Liver (tissue), 7 donors: ENCODE measurements at regions not wholly inside any gene's neighbourhood (a gene's known extent, or its start where the extent isn't known, plus 50 kb on each side); places are given as distances from the start of the nearest gene placed in this dataset.

ENCODE experiments used
- DNase-seq: peaks from one replicate; pipeline ENCODE4 v3.0.0-alpha.2; 2017; ENCODE audit warnings: low spot score
- H3K27ac ChIP-seq, 2 donors: one replicate each; pipeline ENCODE4 v1.7.0; 2013; ENCODE audit warnings: inconsistent platforms in 2 of 2, low read length in 2 of 2, control low read depth in 1 of 2, low read depth in 1 of 2, mild to moderate bottlenecking in 1 of 2
- H3K27me3 ChIP-seq, 4 donors: one replicate each; pipeline versions ENCODE4 v1.6.1 to v1.7.0; 2013; ENCODE audit warnings: low read length in 3 of 4, inconsistent platforms in 1 of 4, mild to moderate bottlenecking in 1 of 4, moderate library complexity in 1 of 4; ENCODE audit not compliant: control insufficient read depth in 4 of 4, insufficient read depth in 4 of 4
- H3K36me3 ChIP-seq, 4 donors: one replicate each; pipeline versions ENCODE4 v1.6.1 to v1.7.0; 2013; ENCODE audit warnings: low read length in 3 of 4, mild to moderate bottlenecking in 3 of 4, low read depth in 1 of 4, moderate library complexity in 1 of 4; ENCODE audit not compliant: control insufficient read depth in 4 of 4, insufficient read depth in 3 of 4
- H3K4me1 ChIP-seq, 4 donors: one replicate each; pipeline versions ENCODE4 v1.6.1 to v1.7.0; 2013; ENCODE audit warnings: low read length in 3 of 4, mild to moderate bottlenecking in 3 of 4, moderate library complexity in 1 of 4; ENCODE audit not compliant: control insufficient read depth in 4 of 4, insufficient read depth in 4 of 4
- H3K4me3 ChIP-seq, 3 donors: one replicate each; pipeline versions ENCODE4 v1.6.1 to v1.7.0; 2013; ENCODE audit warnings: low read length in 3 of 3, control low read depth in 1 of 3, low read depth in 1 of 3, mild to moderate bottlenecking in 1 of 3
- H3K9ac ChIP-seq, 2 donors: one replicate each; pipeline ENCODE4 v1.7.0; 2013; ENCODE audit warnings: low read length in 2 of 2, mild to moderate bottlenecking in 2 of 2, moderate library complexity in 2 of 2, control low read depth in 1 of 2, low read depth in 1 of 2
- H3K9me3 ChIP-seq, 4 donors: one replicate each; pipeline versions ENCODE4 v1.6.1 to v1.7.0; 2013; ENCODE audit warnings: low read length in 3 of 4; ENCODE audit not compliant: control insufficient read depth in 4 of 4
- EGR1 ChIP-seq, 2 donors: IDR thresholded peaks; 2 replicates each; pipeline ENCODE4 v1.6.1; 2016 to 2018; ENCODE audit warnings: antibody characterized with exemption in 2 of 2, low read depth in 2 of 2
- FOXA1 ChIP-seq: IDR thresholded peaks from 2 replicates; pipeline ENCODE4 v1.6.1; 2016; ENCODE audit warnings: antibody characterized with exemption
- FOXA2 ChIP-seq: IDR thresholded peaks from 2 replicates; pipeline ENCODE4 v1.6.1; 2016; ENCODE audit warnings: antibody characterized with exemption
- GABPA ChIP-seq, 2 donors: IDR thresholded peaks in 1 of 2; conservative IDR thresholded peaks in 1 of 2; 2 replicates each; pipeline ENCODE4 v1.6.1; 2016; ENCODE audit warnings: antibody characterized with exemption in 2 of 2, mild to moderate bottlenecking in 1 of 2, moderate library complexity in 1 of 2
- HNF4A ChIP-seq, 2 donors: conservative IDR thresholded peaks; 2 replicates each; pipeline ENCODE4 v1.6.1; 2016; ENCODE audit warnings: antibody characterized with exemption in 2 of 2, mild to moderate bottlenecking in 2 of 2
- HNF4G ChIP-seq: IDR thresholded peaks from 2 replicates; pipeline ENCODE4 v1.6.1; 2016; ENCODE audit warnings: antibody characterized with exemption
- JUND ChIP-seq, 2 donors: IDR thresholded peaks; 2 replicates each; pipeline ENCODE4 v1.6.1; 2016; ENCODE audit warnings: antibody characterized with exemption in 2 of 2
- NR2F2 ChIP-seq: IDR thresholded peaks from 2 replicates; pipeline ENCODE4 v1.6.1; 2016; ENCODE audit warnings: antibody characterized with exemption
- RAD21 ChIP-seq, 2 donors: IDR thresholded peaks; 2 replicates each; pipeline ENCODE4 v1.6.1; 2016; ENCODE audit warnings: antibody characterized with exemption in 2 of 2, mild to moderate bottlenecking in 2 of 2
- SP1 ChIP-seq: IDR thresholded peaks from 2 replicates; pipeline ENCODE4 v1.6.1; 2018; ENCODE audit warnings: antibody characterized with exemption, mild to moderate bottlenecking
- TAF1 ChIP-seq: conservative IDR thresholded peaks from 2 replicates; pipeline ENCODE4 v1.6.1; 2016; ENCODE audit warnings: antibody characterized with exemption, mild to moderate bottlenecking
- YY1 ChIP-seq: IDR thresholded peaks from 2 replicates; pipeline ENCODE4 v1.6.1; 2016; ENCODE audit warnings: antibody characterized with exemption, mild to moderate bottlenecking
- WGBS: extraction: QIAGEN DNeasy Blood & Tissue Kit; methylation state at CpG from one replicate; pipeline ENCODE4 v1.1.7; 2013; 5-methylcytosine and 5-hydroxymethylcytosine counted together
- TF ChIP-seq, protein P1 (sequence below): IDR thresholded peaks from 2 replicates; pipeline ENCODE4 v1.6.1; 2016; ENCODE audit warnings: antibody characterized with exemption, mild to moderate bottlenecking
- TF ChIP-seq, protein P2 (sequence below): IDR thresholded peaks from 2 replicates; pipeline ENCODE4 v1.6.1; 2016; ENCODE audit warnings: antibody characterized with exemption
- donor health status: healthy.
- donor health status: healthy.
- donor health status: healthy.
- donor health status: healthy.

GRCh38 chr9:20138116-20138515 lies 349.3 kb upstream of the SLC24A2 start:
- H3K4me1 ChIP-seq: no peaks in the 10 kb centered on the region
- no peak for TF ChIP-seq HNF4G
- no peaks in the 10 kb centered on the region for H3K36me3 ChIP-seq
- H3K27me3 ChIP-seq: no peaks in the 10 kb centered on the region
- no peak overlapping the region for H3K9ac ChIP-seq
- no peak overlapping the region for H3K4me3 ChIP-seq
- H3K9me3 ChIP-seq: no peaks in the 10 kb centered on the region
- no peak for DNase-seq
- no peak overlapping the region for H3K27ac ChIP-seq

DNA sequence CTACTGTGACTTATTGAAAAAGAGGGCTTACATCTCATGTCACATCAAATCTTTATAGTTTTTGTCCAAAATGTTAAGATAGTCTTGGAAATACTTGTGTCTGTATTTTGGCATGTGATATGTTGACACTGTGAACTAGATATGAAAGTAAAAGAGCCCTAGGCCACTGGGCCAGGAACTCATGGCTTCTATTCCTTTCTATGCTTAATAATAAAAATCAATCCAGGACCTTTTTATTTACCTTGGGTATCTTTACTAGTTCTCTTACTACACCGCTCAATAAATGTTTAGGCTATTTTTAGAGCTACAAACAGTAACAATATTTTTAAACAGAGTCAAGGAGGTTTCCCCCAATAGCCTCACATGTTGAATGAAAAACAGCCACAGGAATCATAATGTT lies 348.6 kb upstream of the SLC24A2 start:
- Histone ChIP-seq H3K9ac (no peak overlapping the region), H3K9me3 (no peaks in the 10 kb centered on the region), H3K4me1 (no peaks in the 10 kb centered on the region), H3K36me3 (no peaks in the 10 kb centered on the region), H3K27me3 (no peaks in the 10 kb centered on the region), H3K27ac (no peak overlapping the region), H3K4me3 (no peak overlapping the region)
- 77% methylated on average over 1 of the region's 1 CpG for WGBS
- no peak for TF ChIP-seq GABPA (IDR thresholded peaks at IDR 0.05 in 1 of 2, conservative IDR thresholded peaks at IDR 0.05 in 1 of 2)
- no peak for TF ChIP-seq NR2F2
- DNase-seq: no peak

DNA sequence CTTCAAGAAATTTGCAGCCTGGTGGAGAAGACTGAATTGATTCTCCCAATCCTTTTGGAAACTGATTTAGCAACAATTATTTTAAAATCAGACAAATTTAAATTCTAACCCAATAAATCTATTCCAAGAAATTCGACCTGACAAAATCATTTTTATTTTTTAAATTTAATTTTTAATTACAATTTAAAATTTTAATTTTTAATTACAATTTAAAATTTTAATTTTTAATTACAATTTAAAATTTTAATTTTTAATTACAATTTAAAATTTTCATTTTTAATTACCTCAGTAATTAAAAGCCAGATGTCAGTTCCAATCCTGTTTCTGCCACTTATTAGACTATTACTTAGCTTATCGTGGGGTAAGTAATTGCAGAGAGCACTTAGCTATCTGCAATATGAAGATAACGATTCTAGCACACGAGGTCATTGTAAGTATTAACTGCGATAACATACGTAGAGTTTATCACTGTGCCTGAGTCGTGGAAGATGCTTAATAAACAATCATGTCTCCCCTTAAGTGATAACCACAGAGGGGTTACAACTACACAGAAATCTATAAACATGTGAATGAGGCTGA lies 346.4 kb upstream of the SLC24A2 start:
- Histone ChIP-seq H3K36me3 (no peaks in the 10 kb centered on the region), H3K9me3 (no peaks in the 10 kb centered on the region), H3K4me3 (no peak overlapping the region), H3K27me3 (no peaks in the 10 kb centered on the region), H3K4me1 (no peaks in the 10 kb centered on the region), H3K9ac (no peak overlapping the region), H3K27ac (no peak overlapping the region)
- TF ChIP-seq TAF1: no peak
- TF ChIP-seq, protein P1, sequence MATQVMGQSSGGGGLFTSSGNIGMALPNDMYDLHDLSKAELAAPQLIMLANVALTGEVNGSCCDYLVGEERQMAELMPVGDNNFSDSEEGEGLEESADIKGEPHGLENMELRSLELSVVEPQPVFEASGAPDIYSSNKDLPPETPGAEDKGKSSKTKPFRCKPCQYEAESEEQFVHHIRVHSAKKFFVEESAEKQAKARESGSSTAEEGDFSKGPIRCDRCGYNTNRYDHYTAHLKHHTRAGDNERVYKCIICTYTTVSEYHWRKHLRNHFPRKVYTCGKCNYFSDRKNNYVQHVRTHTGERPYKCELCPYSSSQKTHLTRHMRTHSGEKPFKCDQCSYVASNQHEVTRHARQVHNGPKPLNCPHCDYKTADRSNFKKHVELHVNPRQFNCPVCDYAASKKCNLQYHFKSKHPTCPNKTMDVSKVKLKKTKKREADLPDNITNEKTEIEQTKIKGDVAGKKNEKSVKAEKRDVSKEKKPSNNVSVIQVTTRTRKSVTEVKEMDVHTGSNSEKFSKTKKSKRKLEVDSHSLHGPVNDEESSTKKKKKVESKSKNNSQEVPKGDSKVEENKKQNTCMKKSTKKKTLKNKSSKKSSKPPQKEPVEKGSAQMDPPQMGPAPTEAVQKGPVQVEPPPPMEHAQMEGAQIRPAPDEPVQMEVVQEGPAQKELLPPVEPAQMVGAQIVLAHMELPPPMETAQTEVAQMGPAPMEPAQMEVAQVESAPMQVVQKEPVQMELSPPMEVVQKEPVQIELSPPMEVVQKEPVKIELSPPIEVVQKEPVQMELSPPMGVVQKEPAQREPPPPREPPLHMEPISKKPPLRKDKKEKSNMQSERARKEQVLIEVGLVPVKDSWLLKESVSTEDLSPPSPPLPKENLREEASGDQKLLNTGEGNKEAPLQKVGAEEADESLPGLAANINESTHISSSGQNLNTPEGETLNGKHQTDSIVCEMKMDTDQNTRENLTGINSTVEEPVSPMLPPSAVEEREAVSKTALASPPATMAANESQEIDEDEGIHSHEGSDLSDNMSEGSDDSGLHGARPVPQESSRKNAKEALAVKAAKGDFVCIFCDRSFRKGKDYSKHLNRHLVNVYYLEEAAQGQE: no peak
- TF ChIP-seq NR2F2: no peak
- no peak for TF ChIP-seq YY1
- TF ChIP-seq JUND (IDR thresholded peaks at IDR 0.05): no peak
- no peak for TF ChIP-seq FOXA1
- no peak for TF ChIP-seq RAD21 (IDR thresholded peaks at IDR 0.05)
- no peak for TF ChIP-seq EGR1 (IDR thresholded peaks at IDR 0.05; ENCODE audit: low read depth in 2 of 2)
- TF ChIP-seq, protein P2, sequence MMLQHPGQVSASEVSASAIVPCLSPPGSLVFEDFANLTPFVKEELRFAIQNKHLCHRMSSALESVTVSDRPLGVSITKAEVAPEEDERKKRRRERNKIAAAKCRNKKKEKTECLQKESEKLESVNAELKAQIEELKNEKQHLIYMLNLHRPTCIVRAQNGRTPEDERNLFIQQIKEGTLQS: no peak
- TF ChIP-seq FOXA2: no peak
- TF ChIP-seq SP1: no peak
- TF ChIP-seq HNF4G: no peak
- no peak for TF ChIP-seq HNF4A (conservative IDR thresholded peaks at IDR 0.05)
- DNase-seq: no peak
- 60% methylated on average over 7 of the region's 7 CpGs for WGBS
